Prostate gland (tissue), 2 donors: ENCODE measurements at regions not wholly inside any gene's neighbourhood (a gene's known extent, or its start where the extent isn't known, plus 50 kb on each side); places are given as distances from the start of the nearest gene placed in this dataset.

Experiments used
- DNase-seq: peaks from one replicate; pipeline ENCODE4 v3.0.0-alpha.2; 2019; ENCODE audit warnings: low spot score
- H3K27ac ChIP-seq, 2 donors: fragments of 200-600 bp; sonication (generic); 2 replicates each; pipeline ENCODE4 v1.5.1; 2017 to 2019
- H3K27me3 ChIP-seq: fragments of 200-600 bp; sonication (generic); replicated peaks from 2 replicates; pipeline ENCODE4 v1.5.1; 2019; ENCODE audit not compliant: insufficient read depth
- H3K36me3 ChIP-seq, 2 donors: fragments of 200-600 bp; sonication (generic); 1 replicate in 1 of 2; 2 replicates in 1 of 2; pipeline versions ENCODE4 v1.5.1 to v1.8.1; 2017 to 2019
- H3K4me1 ChIP-seq: fragments of 200-600 bp; sonication (generic); replicated peaks from 2 replicates; pipeline ENCODE4 v1.5.1; 2019
- H3K4me3 ChIP-seq, 2 donors: fragments of 200-600 bp; sonication (generic); 2 replicates each; pipeline ENCODE4 v1.5.1; 2017 to 2019
- H3K9me3 ChIP-seq: fragments of 200-600 bp; sonication (generic); 2 replicates; pipeline ENCODE4 v1.5.1; 2017
- CTCF ChIP-seq, 4 experiments: fragments of 200-600 bp in 2 of 4; fragments of 450-650 bp in 2 of 4; sonication (generic) in 2 of 4; IDR thresholded peaks; 1 replicate in 3 of 4; 2 replicates in 1 of 4; pipeline ENCODE4 v1.5.1; 2016 to 2019; ENCODE audit warnings: antibody characterized with exemption in 4 of 4, mild to moderate bottlenecking in 2 of 4, moderate library complexity in 2 of 4
- POLR2A ChIP-seq: fragments of 450-650 bp; IDR thresholded peaks from one replicate; pipeline ENCODE4 v1.6.1; 2016; ENCODE audit warnings: antibody characterized with exemption, mild to moderate bottlenecking
- POLR2AphosphoS5 ChIP-seq: sonication (generic); formaldehyde crosslinking; IDR thresholded peaks from one replicate; pipeline ENCODE4 v1.6.1; 2017; ENCODE audit warnings: antibody characterized with exemption
- WGBS: methylation state at CpG from one replicate; pipeline ENCODE4 v1.1.5; 2018; 5-methylcytosine and 5-hydroxymethylcytosine counted together
- intact Hi-C: fragments of 100-400 bp; cut with DNase I; formaldehyde crosslinking; loops from one replicate; pipeline ENCODE4 v1.14.2; 2022

GRCh38 chr13:99027661-99028425, 50.0 kb upstream of the DOCK9 start:
- Histone ChIP-seq H3K4me1 (no peaks in the 10 kb centered on the region), H3K27me3 (no peaks in the 10 kb centered on the region), H3K4me3 (no peak overlapping the region), H3K27ac (no peak overlapping the region), H3K36me3 (no peaks in the 10 kb centered on the region), H3K9me3 (no peaks in the 10 kb centered on the region)
- no peak for DNase-seq
- TF ChIP-seq CTCF (IDR thresholded peaks at IDR 0.05) (no peak), POLR2A (no peak), POLR2AphosphoS5 (no peak)
- intact Hi-C loops, result no loop called here
- WGBS, result 78% methylated on average over 5 of the region's 5 CpGs

- intact Hi-C loops, result no loop called here
- Histone ChIP-seq H3K27me3 (no peaks in the 10 kb centered on the region), H3K27ac (no peak overlapping the region), H3K4me3 (no peak overlapping the region), H3K4me1 (no peaks in the 10 kb centered on the region), H3K36me3 (no peaks in the 10 kb centered on the region), H3K9me3 (no peaks in the 10 kb centered on the region)
- peak in 1 of 4 experiments; percentile 21 for TF ChIP-seq CTCF (IDR thresholded peaks at IDR 0.05)
- no peak for TF ChIP-seq POLR2AphosphoS5
- no peak for DNase-seq
Measured at GRCh38 chr13:99028890-99029289, 51.0 kb upstream of the DOCK9 start.

GRCh38 chr13:99029576-99029975, 51.7 kb upstream of the DOCK9 start:
- Histone ChIP-seq H3K4me3 (no peak overlapping the region), H3K36me3 (no peaks in the 10 kb centered on the region), H3K27ac (no peak overlapping the region), H3K27me3 (no peaks in the 10 kb centered on the region), H3K9me3 (no peaks in the 10 kb centered on the region), H3K4me1 (no peaks in the 10 kb centered on the region)
- DNase-seq, result no peak
- intact Hi-C loops, result no loop called here
- no peak for TF ChIP-seq POLR2AphosphoS5
- no peak for TF ChIP-seq POLR2A
- TF ChIP-seq CTCF (IDR thresholded peaks at IDR 0.05), result no peak

GRCh38 chr13:99030326-99030725, 52.5 kb upstream of the DOCK9 start:
- intact Hi-C loops, result loop anchor here (10.0 kb wide), 1 partner anchor 356 kb away; no protein-coding TSS in a partner anchor
- no peaks in the 10 kb centered on the region for H3K36me3 ChIP-seq
- H3K27me3 ChIP-seq, result no peaks in the 10 kb centered on the region
- no peaks in the 10 kb centered on the region for H3K9me3 ChIP-seq
- H3K27ac ChIP-seq, result no peak overlapping the region
- no peaks in the 10 kb centered on the region for H3K4me1 ChIP-seq
- DNase-seq, result no peak
- TF ChIP-seq POLR2A (no peak), POLR2AphosphoS5 (no peak), CTCF (IDR thresholded peaks at IDR 0.05) (no peak)
- H3K4me3 ChIP-seq, result no peak overlapping the region

GRCh38 chr13:99031832-99032231, 54.0 kb upstream of the DOCK9 start:
- Histone ChIP-seq H3K9me3 (no peaks in the 10 kb centered on the region), H3K4me3 (no peak overlapping the region), H3K27ac (no peak overlapping the region), H3K36me3 (no peaks in the 10 kb centered on the region), H3K27me3 (no peaks in the 10 kb centered on the region), H3K4me1 (no peaks in the 10 kb centered on the region)
- intact Hi-C loops, result loop anchor here (10.0 kb wide), 1 partner anchor 357 kb away; no protein-coding TSS in a partner anchor
- 100% methylated on average over 2 of the region's 2 CpGs for WGBS
- no peak for DNase-seq
- TF ChIP-seq CTCF (IDR thresholded peaks at IDR 0.05) (no peak), POLR2AphosphoS5 (no peak), POLR2A (no peak)
